Tibial nerve (tissue), 4 donors: ENCODE measurements at regions not wholly inside any gene's neighbourhood (a gene's known extent, or its start where the extent isn't known, plus 50 kb on each side); places are given as distances from the start of the nearest gene placed in this dataset.

ENCODE experiments used
- EP300 ChIP-seq, 2 donors: sonication (generic); formaldehyde crosslinking; IDR thresholded peaks; one replicate each; pipeline ENCODE4 v1.6.1; 2017; ENCODE audit warnings: antibody characterized with exemption in 2 of 2, mild to moderate bottlenecking in 1 of 2
- POLR2A ChIP-seq, 2 donors: fragments of 450-650 bp; IDR thresholded peaks; one replicate each; pipeline ENCODE4 v1.6.1; 2017; ENCODE audit warnings: antibody characterized with exemption in 2 of 2, mild to moderate bottlenecking in 2 of 2, moderate library complexity in 2 of 2
- TF ChIP-seq, protein P1 (sequence below), 5 experiments: fragments of 200-600 bp in 3 of 5; fragments of 450-650 bp in 2 of 5; sonication (generic) in 3 of 5; IDR thresholded peaks; one replicate each; pipeline ENCODE4 v1.5.1; 2016 to 2019; ENCODE audit warnings: antibody characterized with exemption in 5 of 5, mild to moderate bottlenecking in 3 of 5, moderate library complexity in 2 of 5

DNA sequence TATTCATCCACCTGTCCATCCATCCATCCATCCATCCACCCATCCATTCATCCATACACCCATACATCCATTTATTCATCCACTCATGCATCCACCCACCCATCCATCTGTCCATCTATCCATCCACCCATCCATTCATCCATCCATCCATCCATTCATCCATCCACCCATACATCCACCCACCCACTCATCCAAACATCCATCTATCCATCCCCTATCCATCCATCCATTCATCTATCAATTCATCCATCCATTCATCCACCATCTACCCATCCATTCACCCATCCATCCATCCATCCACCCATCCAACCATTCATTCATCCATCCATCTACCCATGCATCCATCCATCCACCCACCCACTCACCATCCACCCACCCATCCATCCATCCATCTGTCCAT, 142.6 kb upstream of the SFSWAP start:
- TF ChIP-seq, protein P1, sequence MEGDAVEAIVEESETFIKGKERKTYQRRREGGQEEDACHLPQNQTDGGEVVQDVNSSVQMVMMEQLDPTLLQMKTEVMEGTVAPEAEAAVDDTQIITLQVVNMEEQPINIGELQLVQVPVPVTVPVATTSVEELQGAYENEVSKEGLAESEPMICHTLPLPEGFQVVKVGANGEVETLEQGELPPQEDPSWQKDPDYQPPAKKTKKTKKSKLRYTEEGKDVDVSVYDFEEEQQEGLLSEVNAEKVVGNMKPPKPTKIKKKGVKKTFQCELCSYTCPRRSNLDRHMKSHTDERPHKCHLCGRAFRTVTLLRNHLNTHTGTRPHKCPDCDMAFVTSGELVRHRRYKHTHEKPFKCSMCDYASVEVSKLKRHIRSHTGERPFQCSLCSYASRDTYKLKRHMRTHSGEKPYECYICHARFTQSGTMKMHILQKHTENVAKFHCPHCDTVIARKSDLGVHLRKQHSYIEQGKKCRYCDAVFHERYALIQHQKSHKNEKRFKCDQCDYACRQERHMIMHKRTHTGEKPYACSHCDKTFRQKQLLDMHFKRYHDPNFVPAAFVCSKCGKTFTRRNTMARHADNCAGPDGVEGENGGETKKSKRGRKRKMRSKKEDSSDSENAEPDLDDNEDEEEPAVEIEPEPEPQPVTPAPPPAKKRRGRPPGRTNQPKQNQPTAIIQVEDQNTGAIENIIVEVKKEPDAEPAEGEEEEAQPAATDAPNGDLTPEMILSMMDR (IDR thresholded peaks at IDR 0.05), result no peak
- no peak for TF ChIP-seq POLR2A (IDR thresholded peaks at IDR 0.05)
- no peak for TF ChIP-seq EP300 (IDR thresholded peaks at IDR 0.05)
